Spinal cord (tissue), 9 donors: ENCODE measurements at regions not wholly inside any gene's neighbourhood (a gene's known extent, or its start where the extent isn't known, plus 50 kb on each side); places are given as distances from the start of the nearest gene placed in this dataset.

ENCODE experiments used
- DNase-seq, 6 donors: peaks; one replicate each; pipeline versions ENCODE4 v3.0.0 to v3.0.0-alpha.2; 2013 to 2015; ENCODE audit warnings: low spot score in 6 of 6, low read depth in 4 of 6
- H3K27ac ChIP-seq: one replicate; pipeline ENCODE4 v1.5.1; 2013; ENCODE audit warnings: low read depth, low read length, control low read depth
- H3K27me3 ChIP-seq: one replicate; pipeline ENCODE4 v1.6.1; 2013; ENCODE audit warnings: low read length; ENCODE audit not compliant: control insufficient read depth, insufficient read depth
- H3K36me3 ChIP-seq: one replicate; pipeline ENCODE4 v1.6.1; 2013; ENCODE audit warnings: low read length; ENCODE audit not compliant: control insufficient read depth, insufficient read depth
- H3K4me1 ChIP-seq: one replicate; pipeline ENCODE4 v1.6.1; 2013; ENCODE audit warnings: low read length; ENCODE audit not compliant: control insufficient read depth, insufficient read depth
- H3K4me3 ChIP-seq: one replicate; pipeline ENCODE4 v1.5.1; 2013; ENCODE audit warnings: low read depth, low read length, control low read depth
- H3K9me3 ChIP-seq: one replicate; pipeline ENCODE4 v1.6.1; 2013; ENCODE audit warnings: low read length; ENCODE audit not compliant: control insufficient read depth, insufficient read depth
- WGBS: methylation state at CpG from one replicate; pipeline ENCODE4 v1.1.5; 2013; ENCODE audit warnings: missing lambda C conversion rate; ENCODE audit not compliant: insufficient coverage; 5-methylcytosine and 5-hydroxymethylcytosine counted together
- donor health status: healthy.

DNA sequence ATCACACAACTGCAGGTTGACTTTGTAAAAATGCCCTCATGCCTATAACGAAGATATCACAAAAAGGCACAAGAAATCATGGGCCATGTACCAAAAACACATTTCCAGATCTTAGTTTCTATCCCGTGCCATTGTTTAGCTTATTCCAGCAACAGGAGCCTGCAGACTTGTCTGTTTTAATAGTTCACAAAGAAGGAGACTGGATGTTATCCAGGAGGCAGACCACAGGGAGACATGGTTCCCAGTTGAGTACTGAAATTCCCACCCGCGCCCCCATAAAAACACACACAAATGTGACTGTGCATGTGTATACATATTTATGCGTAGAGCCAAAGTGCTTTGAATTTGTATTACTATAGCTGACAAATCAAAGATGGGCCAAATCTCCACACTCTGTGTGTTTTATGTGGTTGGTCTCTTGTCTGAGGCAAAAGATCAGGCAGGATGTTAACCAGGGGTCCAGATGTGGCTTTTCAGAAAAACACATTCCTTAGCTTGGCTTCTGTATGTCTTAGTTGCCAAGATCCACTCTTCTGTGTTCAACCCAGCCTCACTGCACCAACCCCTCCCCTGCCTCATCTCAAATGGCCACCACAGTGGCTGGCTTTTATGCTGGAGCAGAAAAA, 469.2 kb upstream of the DIPK2B start:
- Histone ChIP-seq H3K27me3 (no peaks in the 10 kb centered on the region), H3K27ac (no peak overlapping the region), H3K4me1 (no peaks in the 10 kb centered on the region), H3K9me3 (no peaks in the 10 kb centered on the region), H3K4me3 (no peak overlapping the region), H3K36me3 (no peaks in the 10 kb centered on the region)
- no CpG with 5 or more reads among the region's 5 CpGs for WGBS
- DNase-seq = peak in 2 of 6 donors; percentile 0 to 1

- Histone ChIP-seq H3K4me3 (no peak overlapping the region), H3K27me3 (no peaks in the 10 kb centered on the region), H3K27ac (no peak overlapping the region), H3K36me3 (no peaks in the 10 kb centered on the region), H3K9me3 (no peaks in the 10 kb centered on the region), H3K4me1 (no peaks in the 10 kb centered on the region)
- DNase-seq = no peak
- no CpG with 5 or more reads among the region's 6 CpGs for WGBS
Observed at GRCh38 chrX:45668686-45669443, 468.2 kb upstream of the DIPK2B start.

DNA sequence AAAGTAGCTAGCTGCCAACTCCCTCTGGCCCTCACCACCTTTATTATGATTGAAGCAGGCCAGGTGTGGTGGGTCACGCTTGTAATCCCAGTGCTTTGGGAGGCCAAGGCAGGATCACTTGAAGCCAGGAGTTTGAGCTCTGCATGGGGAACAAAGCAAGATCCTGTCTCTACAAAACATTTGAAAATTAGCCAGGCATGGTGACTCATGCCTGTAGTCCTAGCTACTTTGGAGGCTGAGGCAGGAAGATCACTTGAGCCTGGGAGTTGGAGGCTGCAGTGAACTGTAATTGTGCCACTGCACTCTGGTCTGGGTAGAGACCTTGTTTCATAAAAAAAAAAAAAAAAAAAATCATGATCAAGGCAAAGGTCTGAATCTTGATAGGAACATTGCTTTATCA, 467.0 kb upstream of the DIPK2B start:
- Histone ChIP-seq H3K36me3 (no peaks in the 10 kb centered on the region), H3K27ac (no peak overlapping the region), H3K9me3 (no peaks in the 10 kb centered on the region), H3K27me3 (no peaks in the 10 kb centered on the region), H3K4me1 (no peaks in the 10 kb centered on the region), H3K4me3 (no peak overlapping the region)
- DNase-seq = no peak
- 88% methylated on average over 1 of the region's 1 CpG for WGBS

- no peak overlapping the region for H3K4me3 ChIP-seq
- DNase-seq = no peak
- 85% methylated on average over 19 of the region's 19 CpGs for WGBS
- H3K36me3 ChIP-seq = no peaks in the 10 kb centered on the region
- H3K9me3 ChIP-seq = no peaks in the 10 kb centered on the region
- no peak overlapping the region for H3K27ac ChIP-seq
- H3K27me3 ChIP-seq = no peaks in the 10 kb centered on the region
- no peaks in the 10 kb centered on the region for H3K4me1 ChIP-seq
Observed at GRCh38 chrX:45664727-45665290, 464.1 kb upstream of the DIPK2B start.

DNA sequence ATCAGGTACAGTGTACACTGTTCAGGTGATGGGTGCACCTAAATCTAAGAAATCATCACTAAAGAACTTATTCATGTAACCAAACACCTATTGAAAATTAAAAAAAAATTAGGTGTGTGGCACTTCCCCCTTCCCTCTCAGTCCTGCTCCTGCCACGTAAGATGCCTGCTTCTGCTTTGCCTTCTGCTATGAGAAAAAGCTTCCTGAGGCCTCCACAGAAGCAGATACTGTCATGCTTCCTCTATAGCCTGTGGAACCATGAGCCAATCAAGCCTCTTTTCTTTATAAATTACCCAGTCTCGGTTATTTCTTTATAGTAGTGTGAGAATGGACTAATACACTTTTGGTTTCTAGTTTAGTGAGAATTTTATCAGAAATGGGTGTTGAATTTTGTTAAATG, 459.8 kb upstream of the DIPK2B start:
- no peak for DNase-seq
- H3K27ac ChIP-seq = no peak overlapping the region
- no peak overlapping the region for H3K4me3 ChIP-seq
- H3K27me3 ChIP-seq = no peaks in the 10 kb centered on the region
- WGBS = no CpG with 5 or more reads among the region's 2 CpGs
- H3K9me3 ChIP-seq = no peaks in the 10 kb centered on the region
- H3K36me3 ChIP-seq = no peaks in the 10 kb centered on the region
- no peaks in the 10 kb centered on the region for H3K4me1 ChIP-seq

DNA sequence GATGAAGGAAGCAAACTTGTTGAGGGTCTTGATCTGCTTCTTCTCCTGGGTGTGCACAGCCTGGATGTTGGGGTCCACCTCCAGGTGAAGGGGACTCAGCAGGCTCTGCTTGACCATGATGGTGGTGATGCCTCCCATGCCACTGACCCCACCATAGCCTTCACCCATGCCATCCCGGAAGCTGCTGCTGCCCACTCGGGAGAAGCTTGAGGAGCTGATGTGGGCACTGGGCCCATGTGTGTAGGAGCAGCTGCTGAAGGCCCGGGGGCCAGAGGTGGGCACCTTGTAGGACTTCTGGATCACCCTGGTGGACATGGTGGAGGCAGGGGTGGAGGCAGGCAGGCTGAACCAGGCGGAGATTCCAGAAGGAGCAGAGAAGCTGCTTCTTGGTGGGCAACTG, 432.7 kb upstream of the DIPK2B start:
- H3K4me3 ChIP-seq = no peak overlapping the region
- no peaks in the 10 kb centered on the region for H3K4me1 ChIP-seq
- no peak for DNase-seq
- no peak overlapping the region for H3K27ac ChIP-seq
- H3K9me3 ChIP-seq = no peaks in the 10 kb centered on the region
- WGBS = 94% methylated on average over 3 of the region's 4 CpGs
- H3K36me3 ChIP-seq = no peaks in the 10 kb centered on the region
- no peaks in the 10 kb centered on the region for H3K27me3 ChIP-seq

- no peak overlapping the region for H3K4me3 ChIP-seq
- no peak for DNase-seq
- no peaks in the 10 kb centered on the region for H3K9me3 ChIP-seq
- H3K27ac ChIP-seq = no peak overlapping the region
- H3K27me3 ChIP-seq = no peaks in the 10 kb centered on the region
- no peaks in the 10 kb centered on the region for H3K4me1 ChIP-seq
- WGBS = 84% methylated on average over 17 of the region's 17 CpGs
- no peaks in the 10 kb centered on the region for H3K36me3 ChIP-seq
Observed at GRCh38 chrX:45632506-45632905, 431.8 kb upstream of the DIPK2B start.

GRCh38 chrX:45630078-45630477, 429.4 kb upstream of the DIPK2B start:
- H3K36me3 ChIP-seq = no peaks in the 10 kb centered on the region
- no peaks in the 10 kb centered on the region for H3K4me1 ChIP-seq
- no CpG with 5 or more reads among the region's 1 CpG for WGBS
- no peak overlapping the region for H3K4me3 ChIP-seq
- H3K27me3 ChIP-seq = no peaks in the 10 kb centered on the region
- no peak overlapping the region for H3K27ac ChIP-seq
- DNase-seq = no peak
- no peaks in the 10 kb centered on the region for H3K9me3 ChIP-seq

GRCh38 chrX:45628041-45628440, 427.4 kb upstream of the DIPK2B start:
- no peak for DNase-seq
- H3K27me3 ChIP-seq = no peaks in the 10 kb centered on the region
- H3K4me3 ChIP-seq = no peak overlapping the region
- H3K9me3 ChIP-seq = no peaks in the 10 kb centered on the region
- H3K27ac ChIP-seq = no peak overlapping the region
- H3K36me3 ChIP-seq = no peaks in the 10 kb centered on the region
- no peaks in the 10 kb centered on the region for H3K4me1 ChIP-seq
- no CpG with 5 or more reads among the region's 1 CpG for WGBS

DNA sequence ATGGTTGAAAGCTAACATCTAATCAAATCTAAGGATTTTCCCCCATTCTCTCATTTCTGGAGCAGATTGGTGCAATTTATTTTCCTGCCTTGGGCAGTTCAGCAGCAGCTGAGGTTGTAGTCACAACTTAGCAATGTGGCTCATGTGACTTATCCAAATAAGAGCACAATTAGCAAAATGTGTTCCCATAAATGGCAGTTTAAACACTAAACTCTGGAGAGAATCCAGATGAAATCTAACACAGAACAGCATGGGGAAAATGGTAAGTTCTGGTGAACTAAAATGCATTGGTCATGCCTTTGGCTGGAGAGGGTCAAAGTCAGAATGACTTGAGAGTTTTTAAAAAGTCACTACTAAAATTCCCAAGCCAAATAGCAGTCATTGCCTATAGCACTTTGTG, 422.6 kb upstream of the DIPK2B start:
- H3K27me3 ChIP-seq = no peaks in the 10 kb centered on the region
- no peaks in the 10 kb centered on the region for H3K4me1 ChIP-seq
- no peak overlapping the region for H3K4me3 ChIP-seq
- peak in 2 of 6 donors; percentile 13 to 14 for DNase-seq
- no peaks in the 10 kb centered on the region for H3K9me3 ChIP-seq
- no peaks in the 10 kb centered on the region for H3K36me3 ChIP-seq
- H3K27ac ChIP-seq = no peak overlapping the region
